ENCODE measurements at regions not wholly inside any gene's neighbourhood (a gene's known extent, or its start where the extent isn't known, plus 50 kb on each side); places are given as distances from the start of the nearest gene placed in this dataset.
A peak's percentile ranks its signal among the peaks of the same experiment; 100 is the strongest.
"Not testable (repeated sequence)": the region's sequence is repeated elsewhere in the genome, so short reads cannot be mapped to it uniquely, and the experiment has no call there.

DNA sequence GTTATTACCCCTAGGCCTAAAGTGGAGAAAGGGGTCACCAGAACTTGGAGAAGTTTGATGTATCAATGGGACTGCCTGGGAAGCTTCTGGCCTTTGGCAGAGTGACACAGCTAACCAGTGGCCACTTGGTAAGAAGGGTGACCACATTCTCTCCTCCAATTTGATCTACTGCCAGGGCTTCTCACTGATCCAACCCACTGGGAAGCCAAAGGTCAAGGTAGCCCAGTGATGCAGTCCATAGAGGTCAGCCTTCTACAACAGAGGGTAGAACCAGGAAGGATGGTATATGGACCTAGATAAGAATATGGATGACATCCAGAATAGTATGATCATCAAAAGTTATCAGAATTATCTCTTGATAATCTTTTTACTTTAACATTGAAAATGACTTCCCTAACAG is 493.6 kb downstream of the NYAP2 start:
- no peak for DNase-seq

DNA sequence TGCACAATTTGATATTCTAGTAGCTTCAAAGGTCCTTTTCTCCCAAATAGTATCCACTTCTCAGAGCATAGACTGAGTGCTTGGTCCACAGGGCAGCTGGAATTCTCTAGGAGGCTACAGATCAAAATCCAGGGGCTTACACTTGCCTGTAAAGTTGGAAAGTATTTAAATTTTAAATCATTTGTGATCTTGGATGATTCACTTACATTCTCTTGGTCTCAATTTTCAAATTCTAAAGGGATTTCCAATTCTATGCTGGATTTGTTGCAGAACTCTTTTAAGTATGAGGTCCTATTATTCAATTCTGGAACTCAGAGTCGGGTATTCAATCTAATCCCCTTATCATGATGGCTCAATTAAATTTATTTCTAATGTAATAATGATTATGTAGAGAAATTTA is 492.3 kb downstream of the NYAP2 start:
- no peak for DNase-seq

DNA sequence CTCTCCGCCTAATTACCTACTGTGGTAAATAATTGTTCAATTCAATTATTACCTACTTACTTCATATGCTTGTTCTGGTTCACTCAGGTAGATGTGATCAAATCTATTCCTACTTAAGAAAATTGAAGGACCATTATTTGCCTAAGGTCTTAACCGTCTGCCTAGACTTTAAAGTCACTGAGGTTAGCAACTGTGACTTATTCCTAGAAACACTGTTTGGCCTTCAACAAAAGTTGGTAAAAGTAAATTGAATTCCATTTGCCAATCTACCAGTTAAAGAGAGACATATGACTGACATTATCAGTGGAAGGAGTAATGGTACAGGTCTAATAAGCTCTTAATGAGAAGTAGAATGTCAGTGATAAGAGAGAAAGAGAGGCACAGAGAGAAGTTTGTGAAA is 491.5 kb downstream of the NYAP2 start:
- no peak for DNase-seq

DNA sequence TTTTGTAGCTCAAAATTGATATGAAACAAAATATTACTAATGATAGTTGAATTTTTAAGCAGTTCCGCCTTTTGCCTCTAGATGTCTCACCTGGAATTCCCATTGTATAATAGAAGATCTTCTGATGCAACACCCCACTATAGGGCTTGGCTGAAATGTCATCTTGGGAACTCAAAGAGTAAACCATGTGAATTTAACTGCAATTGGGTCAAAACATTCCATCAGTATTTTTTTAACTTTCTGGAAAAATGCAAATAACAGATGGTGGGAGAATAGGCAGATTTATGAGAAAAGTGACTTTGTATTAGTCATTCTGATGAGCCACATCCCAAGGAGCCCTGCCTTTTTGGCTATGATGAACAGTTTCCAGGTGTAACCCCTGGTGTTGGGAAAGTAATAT is 489.9 kb downstream of the NYAP2 start:
- peak; percentile 3 for DNase-seq

DNA sequence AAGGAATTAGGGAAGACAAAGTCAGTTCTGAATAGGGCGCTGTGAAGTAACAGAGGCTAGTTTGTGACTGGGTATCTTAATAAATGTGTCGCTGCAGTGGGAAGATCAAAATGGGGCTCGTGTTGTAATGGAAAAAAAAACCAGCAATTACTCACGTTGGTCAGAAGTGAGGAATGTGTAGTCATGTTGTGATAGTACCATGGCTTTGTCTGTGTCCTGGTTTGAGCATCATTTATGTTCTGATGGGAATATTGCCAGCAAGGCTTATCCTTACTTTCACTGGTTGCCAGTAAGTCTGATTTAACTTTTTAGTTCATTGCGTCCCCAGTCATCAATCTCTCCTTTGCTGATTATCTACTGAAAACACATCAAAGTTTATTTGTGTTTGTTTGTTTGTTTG is 467.6 kb downstream of the NYAP2 start:
- no peak for DNase-seq

DNA sequence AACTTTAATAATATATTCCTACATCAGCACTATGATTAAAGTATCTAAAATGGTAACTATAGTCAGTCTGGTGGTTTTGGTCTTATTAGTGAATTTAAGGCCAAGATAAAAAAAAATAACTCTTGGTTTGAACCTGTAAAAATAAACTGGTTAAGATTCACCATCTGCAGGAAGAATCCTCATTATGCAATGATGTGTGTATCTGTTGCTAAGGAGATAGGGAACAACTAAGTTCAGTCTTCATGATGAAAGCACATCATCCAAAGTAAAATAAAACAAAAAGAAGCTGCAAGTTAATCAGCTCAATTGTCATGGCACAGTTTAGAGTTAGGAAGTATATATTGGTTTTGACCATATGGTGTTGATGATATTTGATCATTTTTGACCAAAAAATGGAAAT is 466.0 kb downstream of the NYAP2 start:
- no peak for DNase-seq

DNA sequence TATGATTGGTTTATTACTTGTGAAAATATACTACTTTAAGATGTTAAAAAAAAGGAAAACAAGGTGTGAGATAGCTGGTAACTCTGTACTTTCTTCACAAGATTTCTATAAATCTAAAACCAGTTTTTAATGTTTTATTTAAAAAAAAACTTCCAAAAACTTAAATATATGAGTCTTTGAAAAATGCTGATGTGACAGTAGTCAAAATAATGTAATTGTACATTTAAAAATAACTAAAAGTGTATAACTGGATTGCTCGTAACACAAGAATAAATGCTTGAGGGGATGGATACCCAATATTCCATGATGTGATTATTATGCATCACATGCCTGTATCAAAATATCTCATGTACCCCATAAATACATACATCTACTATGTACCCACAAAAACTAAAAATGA is 464.9 kb downstream of the NYAP2 start:
- no peak for DNase-seq

DNA sequence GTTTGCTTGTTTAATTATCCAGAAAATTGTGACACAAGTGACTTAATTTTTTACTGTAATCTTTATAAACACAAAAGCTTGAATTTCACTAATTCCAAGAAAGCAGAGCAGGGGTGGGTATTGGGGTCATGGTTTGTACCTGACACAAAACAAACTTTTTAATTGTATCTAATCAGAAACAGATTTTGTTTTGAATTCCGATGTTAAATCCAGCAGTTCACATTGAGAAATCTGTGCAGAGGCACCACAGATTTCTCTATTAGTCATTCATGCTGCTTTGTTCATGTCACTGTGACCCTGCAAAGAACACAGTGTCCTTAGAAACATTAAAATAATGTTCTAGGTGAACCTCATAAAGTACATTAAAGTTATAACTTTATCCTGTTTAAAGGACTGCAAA is 443.4 kb downstream of the NYAP2 start:
- DNase-seq, result no peak

DNA sequence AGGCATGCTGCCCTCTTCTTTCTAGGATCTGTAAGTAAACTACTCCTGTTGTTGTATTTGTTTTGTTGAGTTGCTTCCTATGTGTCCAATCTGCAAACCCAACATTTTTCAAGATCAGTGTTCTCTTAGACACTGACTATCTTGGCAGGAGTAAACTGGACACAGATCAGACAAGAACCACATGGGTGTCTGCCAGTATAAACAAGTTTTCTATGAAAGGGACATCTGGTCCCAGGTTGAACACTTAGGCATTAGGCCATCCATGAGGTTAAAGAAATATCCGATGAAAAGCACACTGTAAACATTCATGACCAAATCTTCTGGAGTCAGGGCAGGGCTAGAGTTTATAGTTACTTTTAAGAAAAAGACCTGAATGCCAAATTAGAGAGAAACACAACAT is 441.8 kb downstream of the NYAP2 start:
- no peak for DNase-seq

DNA sequence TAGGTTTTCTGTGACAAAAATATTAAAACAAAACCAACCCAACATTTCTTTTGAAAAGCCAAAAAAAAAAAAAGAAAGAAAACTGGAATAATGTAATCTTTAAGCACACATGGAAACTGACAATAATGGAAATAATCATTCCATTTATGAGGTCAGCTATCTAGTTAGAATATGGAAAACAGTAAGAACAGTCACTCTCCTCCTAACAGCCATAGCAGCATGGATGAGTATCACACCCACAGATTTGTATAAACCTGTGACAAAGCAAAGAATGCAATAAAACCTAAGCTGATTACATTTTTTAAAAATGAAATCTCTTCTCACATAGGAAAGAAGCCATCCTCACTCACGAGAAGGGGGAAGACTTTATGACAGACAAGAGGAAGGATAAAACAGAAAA is 437.8 kb downstream of the NYAP2 start:
- DNase-seq, result no peak

DNA sequence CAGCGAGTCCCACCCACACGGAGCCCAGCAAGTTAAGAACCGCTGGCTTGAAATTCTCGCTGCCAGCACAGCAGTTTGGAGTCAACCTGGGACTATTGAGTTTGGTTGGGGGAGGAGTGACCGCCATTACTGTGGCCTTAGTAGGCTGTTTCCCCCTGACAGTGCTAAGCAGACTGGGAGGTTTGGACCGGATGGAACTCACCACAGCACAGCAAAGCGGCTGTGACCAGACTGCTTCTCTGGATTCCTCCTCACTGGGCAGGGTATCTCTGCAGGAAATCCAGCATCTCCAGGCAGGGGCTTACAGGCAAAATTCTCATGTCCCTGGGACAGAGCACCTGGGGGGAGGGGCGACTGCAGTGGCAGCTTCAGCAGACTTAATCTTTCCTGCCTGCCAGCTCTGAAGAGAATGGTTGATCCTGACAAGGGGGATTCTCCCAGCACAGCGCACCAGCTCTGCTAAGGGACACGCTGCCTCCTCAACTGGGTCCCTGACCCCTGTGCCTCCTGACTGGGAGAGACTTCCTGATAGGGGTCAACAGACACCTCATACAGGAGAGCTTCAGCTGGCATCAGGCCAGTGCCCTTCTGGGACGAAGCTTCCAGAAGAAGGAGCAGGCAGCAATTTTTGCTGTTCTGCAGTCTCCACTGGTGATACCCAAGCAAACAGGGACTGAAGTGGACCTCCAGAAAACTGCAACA is 425.4 kb downstream of the NYAP2 start:
- DNase-seq, result no peak

DNA sequence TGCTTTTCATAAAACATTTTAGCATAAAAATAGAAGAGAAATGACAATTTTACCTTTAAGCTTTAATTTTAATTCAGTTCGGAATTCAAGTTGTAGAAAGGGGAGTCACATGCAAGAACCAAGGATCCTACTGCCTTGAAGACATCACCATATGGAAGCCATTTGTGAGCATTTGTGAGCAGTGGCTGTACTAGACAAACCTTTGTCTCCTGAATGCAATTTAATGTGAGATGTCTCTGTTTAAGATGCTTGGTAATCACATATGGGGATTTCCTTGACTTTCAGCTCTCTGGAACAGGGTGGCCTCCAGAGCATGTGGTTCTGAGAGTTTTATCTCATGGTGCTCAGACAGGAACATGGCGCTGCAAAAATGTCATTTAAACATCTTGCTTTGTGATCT is 421.8 kb downstream of the NYAP2 start:
- DNase-seq, result no peak

DNA sequence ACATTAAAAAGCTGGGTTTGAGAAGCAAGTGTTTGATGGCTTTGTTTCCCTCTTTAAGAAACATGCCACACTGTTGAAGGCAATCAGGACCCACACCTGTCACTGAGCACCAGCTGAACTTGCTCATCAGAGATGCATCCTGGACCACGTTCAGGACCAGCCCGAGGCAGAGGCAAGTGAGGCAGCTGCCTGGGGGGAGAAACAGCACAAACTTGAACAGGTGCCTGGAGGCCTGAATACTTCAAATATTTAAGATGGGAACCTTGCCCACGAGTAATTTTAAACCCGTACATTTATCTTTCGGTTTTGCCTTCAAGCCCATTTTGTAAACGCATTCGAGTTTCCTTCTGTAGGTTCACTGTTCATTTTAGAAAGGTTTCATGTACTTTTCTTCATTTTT is 421.3 kb downstream of the NYAP2 start:
- DNase-seq, result no peak

DNA sequence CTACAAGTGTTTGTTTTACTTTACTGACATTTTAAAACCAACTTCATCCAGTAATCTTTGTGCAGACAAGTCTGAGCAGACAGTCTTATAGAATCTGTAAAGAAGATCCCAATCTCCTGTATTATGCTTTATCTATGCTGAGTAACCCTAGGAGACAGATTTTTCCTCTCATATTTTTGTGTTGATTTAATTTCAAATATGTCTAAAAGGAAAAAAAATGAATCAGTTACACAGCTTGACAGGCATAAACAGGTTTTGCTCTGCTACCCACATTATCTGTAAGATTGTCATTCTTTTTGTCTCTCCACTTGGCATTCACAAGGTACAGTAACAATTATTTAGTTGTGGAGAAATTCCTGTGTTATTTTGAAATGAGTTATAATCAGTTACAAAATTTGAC is 415.0 kb downstream of the NYAP2 start:
- no peak for DNase-seq

DNA sequence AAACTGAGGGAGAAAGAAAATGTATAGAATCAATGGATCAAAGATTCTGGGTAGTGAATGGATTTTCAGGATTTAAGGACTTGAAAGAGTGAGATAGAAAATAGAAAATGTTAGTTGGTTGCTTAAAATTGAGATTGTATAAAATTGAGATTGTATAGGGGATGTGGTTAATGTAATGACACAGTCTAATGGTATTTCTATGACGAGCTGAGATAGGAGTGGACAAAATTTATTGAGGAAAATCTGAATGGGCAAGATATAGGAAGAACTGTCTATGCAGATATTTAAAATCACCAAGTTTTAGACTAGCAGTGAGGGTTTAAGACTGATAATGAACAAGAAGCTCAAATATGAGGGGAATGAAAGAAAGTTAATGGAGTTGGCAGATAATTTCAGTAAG is 406.6 kb downstream of the NYAP2 start:
- no peak for DNase-seq

DNA sequence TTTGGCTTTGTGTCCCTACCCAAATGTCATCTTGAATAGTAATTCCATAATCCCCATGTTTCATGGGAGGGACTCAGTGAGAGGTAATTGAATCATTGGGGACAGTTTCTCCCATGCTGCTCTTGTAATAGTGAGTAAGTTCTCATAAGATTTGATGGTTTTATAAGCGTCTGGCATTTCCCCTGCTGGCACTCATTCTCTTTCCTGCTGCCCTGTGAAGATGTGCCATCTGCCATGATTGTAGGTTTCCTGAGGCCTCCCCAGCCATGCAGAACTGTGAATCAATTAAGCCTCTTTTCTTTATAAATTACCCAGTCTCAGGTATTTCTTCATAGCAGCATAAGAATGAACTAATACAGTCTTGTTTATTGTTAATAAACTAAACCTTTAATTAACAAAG is 402.6 kb downstream of the NYAP2 start:
- DNase-seq, result not testable (repeated sequence)

DNA sequence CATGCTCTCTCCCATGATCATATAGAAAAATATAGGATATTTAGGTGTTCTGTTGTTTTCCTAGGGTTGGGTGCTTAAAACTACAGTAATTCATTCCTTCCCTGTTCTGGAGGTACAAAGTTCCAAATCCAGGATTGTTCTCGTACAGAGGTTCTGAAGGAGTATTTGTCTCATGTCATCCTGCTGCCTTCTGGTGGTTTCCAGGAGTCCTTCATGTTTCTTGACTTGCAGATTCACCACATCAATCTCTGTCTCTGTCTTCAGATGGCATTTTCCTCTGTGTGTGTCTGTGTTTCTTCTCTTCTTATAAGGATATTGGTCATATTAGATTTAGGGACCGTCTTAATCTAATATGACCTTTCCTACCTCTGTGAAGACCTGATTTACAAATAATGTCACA is 397.9 kb downstream of the NYAP2 start:
- DNase-seq, result no peak

DNA sequence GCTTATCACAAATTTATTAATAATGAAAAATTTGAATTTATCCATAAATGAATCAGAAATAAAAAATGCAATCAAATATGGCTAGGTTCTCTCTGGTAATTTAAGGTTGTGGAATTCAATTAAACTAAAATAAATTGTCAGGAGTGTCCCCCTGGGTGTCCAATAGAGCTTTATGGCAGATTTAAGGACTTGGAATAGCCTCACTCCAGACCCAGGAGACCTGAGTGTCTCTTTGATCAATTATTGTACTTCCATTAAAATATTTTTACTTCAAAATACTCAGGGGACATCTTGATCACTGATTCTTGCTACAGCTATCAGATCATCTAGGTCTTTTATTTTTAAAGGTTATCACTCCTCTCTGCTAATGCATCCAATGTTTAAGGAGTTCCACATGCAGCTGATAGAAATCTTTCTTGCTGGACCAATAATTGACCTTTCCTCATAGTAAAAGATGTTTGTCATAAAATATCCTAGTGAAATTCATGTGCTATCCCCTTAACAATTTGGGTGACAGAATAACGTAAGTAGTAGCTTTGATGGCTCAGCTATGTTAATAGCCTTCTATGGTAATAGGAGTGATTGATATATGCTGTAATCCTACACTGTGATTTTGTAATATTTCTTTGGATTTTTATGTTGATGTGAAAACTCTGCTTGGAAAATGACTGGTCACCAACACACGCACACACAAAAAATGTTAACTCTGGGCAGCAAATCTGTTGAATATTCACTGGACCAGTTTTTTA is 395.3 kb downstream of the NYAP2 start:
- DNase-seq, result no peak

DNA sequence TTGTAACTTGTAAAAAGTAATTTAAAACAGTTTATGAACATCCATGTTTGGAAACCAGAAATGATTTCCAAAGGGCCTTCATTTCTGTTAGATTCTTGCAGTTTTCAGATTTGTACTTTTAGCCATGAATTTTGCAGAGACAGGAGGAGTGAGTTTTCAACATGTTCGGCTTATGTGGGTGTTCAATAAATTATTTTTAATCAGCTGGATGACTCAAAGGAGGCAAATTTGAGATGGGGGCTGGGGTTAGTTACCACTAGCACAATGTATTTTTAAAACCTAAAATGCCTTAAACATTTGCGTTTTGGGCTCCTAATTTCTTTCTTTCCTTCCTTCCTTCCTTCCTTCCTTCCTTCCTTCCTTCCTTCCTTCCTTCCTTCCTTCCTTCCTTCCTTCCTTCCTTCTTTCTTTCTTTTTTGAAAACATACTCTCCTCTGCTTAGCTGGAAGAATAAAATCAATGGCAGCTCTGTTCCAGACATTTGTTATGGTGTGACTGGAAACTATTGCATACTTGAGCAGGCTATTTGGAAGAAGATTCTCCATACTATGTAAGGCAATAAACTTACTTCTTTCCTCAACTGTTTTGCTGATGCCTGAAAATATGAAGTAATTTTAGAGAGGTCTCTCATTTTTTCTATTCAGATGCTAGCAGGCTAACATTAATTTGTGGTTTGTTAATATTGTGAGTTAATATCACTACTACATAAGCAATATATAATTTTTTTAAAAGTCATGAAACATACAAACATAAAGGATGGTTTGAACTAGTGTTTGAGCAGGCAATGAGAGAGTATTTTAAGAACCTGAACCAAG is 394.4 kb downstream of the NYAP2 start:
- DNase-seq, result no peak

DNA sequence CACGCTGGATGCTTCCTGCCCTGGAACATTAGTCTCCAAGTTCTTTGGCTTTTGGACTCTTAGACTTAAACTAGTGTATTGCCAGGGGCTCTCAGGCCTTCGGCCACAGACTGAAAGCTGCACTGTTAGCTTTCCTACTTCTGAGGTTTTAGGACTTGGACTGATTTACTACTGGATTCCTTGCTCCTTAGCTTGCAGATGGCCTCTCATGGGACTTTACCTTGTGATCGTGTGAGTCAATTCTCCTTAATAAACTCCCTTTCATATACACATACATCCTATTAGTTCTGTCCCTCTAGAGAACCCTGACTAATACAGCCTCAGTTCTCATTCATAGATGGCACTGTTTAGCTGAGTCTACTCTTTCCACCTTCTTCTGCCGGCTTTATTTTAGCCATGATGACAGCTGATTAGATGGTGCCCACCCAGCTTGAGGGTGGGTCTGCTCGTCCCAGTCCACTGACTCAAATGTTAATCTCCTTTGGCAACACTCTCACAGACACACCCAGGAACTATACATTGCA is 389.1 kb downstream of the NYAP2 start:
- DNase-seq, result no peak

DNA sequence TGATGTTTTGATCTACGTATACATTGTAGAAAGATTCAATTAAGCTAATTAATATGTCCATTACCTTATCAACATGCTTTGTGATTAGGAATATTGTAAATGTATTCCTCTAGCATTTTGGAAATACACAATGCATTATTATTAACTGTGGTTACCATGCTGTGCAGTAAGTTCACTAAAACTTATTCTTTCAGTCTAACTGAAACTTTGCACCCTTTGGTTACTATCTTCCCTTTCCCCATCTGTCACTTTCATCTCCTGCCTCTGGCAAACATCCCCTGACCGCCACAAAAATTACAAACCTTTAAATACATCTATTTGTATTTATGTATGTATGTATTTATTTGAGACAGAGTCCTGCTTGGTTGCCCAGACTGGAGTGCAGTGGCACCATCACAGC is 388.0 kb downstream of the NYAP2 start:
- DNase-seq, result no peak

DNA sequence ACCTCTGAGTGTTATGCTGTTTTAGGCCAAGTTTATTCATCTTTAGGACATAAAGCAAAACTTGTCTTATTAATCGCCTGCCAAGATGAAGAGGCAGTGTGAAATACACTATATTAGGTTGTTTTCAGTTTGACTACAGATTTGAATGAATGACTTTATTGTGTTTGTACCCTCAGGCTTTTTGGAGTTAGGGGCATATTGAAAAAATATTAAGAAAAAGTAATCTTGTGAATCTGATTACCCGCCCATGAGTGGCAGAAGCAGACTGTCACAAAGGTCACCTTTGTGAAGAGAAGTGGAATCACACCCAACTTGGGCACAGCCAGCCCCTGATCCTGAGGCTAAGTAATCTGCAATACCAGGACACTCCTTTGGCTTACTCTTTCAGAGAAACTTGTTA is 382.5 kb downstream of the NYAP2 start:
- no peak for DNase-seq

DNA sequence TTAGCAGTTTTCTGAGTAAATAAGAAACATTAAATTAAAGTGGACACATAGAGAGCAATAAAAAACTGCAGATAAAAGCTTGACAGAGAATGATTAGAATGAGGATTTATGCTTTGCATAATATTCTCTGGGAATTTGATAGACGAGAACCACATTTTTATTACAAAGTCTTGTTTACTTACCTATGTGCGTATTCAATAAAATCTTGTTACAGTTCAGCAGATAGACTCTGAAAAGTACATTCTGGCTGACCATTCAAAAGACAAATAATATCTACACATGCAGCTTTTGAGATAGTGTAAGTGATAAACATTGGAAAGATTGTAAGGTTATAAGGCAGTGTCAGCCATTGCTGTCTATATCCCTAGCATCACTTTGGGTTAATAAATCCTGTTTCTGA is 381.6 kb downstream of the NYAP2 start:
- DNase-seq, result no peak

DNA sequence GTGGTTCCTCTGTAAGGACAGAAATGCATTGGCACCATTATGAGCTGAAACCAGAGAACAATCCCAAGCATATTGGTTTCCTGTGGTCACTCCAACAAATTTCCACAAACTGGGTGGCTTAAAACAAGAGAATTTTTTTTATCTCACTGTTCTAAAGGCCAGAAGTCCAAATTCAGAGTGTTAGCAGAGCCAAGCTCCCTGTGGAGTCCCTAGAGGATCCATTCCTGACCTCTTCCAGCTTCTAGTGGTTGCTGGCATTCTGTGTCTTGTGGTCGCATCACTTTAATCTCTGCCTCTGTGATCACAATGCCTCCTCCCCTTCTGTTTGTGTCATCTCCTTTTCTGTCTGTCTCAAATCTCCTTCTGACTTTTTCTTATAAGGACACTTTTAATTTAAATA is 380.3 kb downstream of the NYAP2 start:
- no peak for DNase-seq
